B cell (primary cell): ENCODE measurements at regions not wholly inside any gene's neighbourhood (a gene's known extent, or its start where the extent isn't known, plus 50 kb on each side); places are given as distances from the start of the nearest gene placed in this dataset.

Experiments used
- ATAC-seq: fragments of 200-7000 bp; cut with Tn5 transposase; one replicate; pipeline ENCODE4 v1.10.0; 2021; ENCODE audit warnings: low read depth, mild to moderate bottlenecking, moderate number of reproducible peaks, moderate library complexity
- CTCF ChIA-PET: fragments of 350-600 bp; sonication (Branson Sonifier 250); formaldehyde crosslinking; loops from one replicate; lab custom pipeline; 2021; ENCODE audit warnings: antibody characterized with exemption, inconsistent platforms; lab: Charles Lee
- POLR2A ChIA-PET: fragments of 350-600 bp; sonication (Branson Sonifier 250); formaldehyde crosslinking; loops from one replicate; lab custom pipeline; 2021; ENCODE audit warnings: antibody characterized with exemption; lab: Charles Lee
- DNase-seq: peaks from one replicate; pipeline ENCODE4 v3.0.0; 2013
- H2AFZ ChIP-seq: 2 replicates; pipeline ENCODE4 v1.6.1; 2012; ENCODE audit warnings: mild to moderate bottlenecking, low read depth, low read length; ENCODE audit not compliant: insufficient read depth, poor library complexity, severe bottlenecking
- H3K27ac ChIP-seq, 2 donors: 1 replicate in 1 of 2; 2 replicates in 1 of 2; pipeline ENCODE4 v1.5.1; 2012 to 2013; ENCODE audit warnings: low read length in 2 of 2, mild to moderate bottlenecking in 2 of 2, moderate library complexity in 1 of 2
- H3K27me3 ChIP-seq, 4 experiments: fragments of 200-600 bp in 1 of 4; sonication (generic) in 1 of 4; replicated peaks in 1 of 4; 1 replicate in 2 of 4; 2 replicates in 2 of 4; pipeline versions ENCODE4 v1.6.1 to v1.7.0; 2013 to 2016; ENCODE audit warnings: low read length in 3 of 4, mild to moderate bottlenecking in 2 of 4, mixed read lengths in 1 of 4, moderate library complexity in 1 of 4; ENCODE audit not compliant: insufficient read depth in 4 of 4, control insufficient read depth in 3 of 4; ENCODE audit errors: control extremely low read depth in 1 of 4
- H3K36me3 ChIP-seq, 2 experiments: replicated peaks in 1 of 2; 1 replicate in 1 of 2; 2 replicates in 1 of 2; pipeline versions ENCODE4 v1.6.1 to v1.7.1; 2013; ENCODE audit warnings: low read length in 1 of 2; ENCODE audit not compliant: insufficient read depth in 2 of 2, control insufficient read depth in 1 of 2; ENCODE audit errors: control extremely low read depth in 1 of 2, extremely low read depth in 1 of 2
- H3K4me1 ChIP-seq, 2 donors: fragments of 200-600 bp in 1 of 2; sonication (generic) in 1 of 2; 1 replicate in 1 of 2; 2 replicates in 1 of 2; pipeline versions ENCODE4 v1.5.1 to v1.6.1; 2013 to 2017; ENCODE audit warnings: low read length in 2 of 2; ENCODE audit not compliant: control insufficient read depth in 2 of 2, insufficient read depth in 2 of 2
- H3K4me2 ChIP-seq: replicated peaks from 2 replicates; pipeline ENCODE3; 2012; ENCODE audit warnings: mild to moderate bottlenecking, low read depth, low read length; ENCODE audit not compliant: poor library complexity, severe bottlenecking
- H3K4me3 ChIP-seq, 5 experiments: fragments of 200-600 bp in 1 of 5; sonication (generic) in 1 of 5; 1 replicate in 3 of 5; 2 replicates in 2 of 5; pipeline versions ENCODE4 v1.5.1 to v1.7.0; 2011 to 2016; ENCODE audit warnings: low read length in 4 of 5, mild to moderate bottlenecking in 4 of 5, low read depth in 2 of 5, control low read depth in 1 of 5, moderate library complexity in 1 of 5; ENCODE audit not compliant: insufficient read depth in 1 of 5; ENCODE audit errors: control extremely low read depth in 1 of 5, extremely low read depth in 1 of 5
- H3K79me2 ChIP-seq: fragments of 200-600 bp; sonication (generic); one replicate; pipeline ENCODE4 v1.6.0; 2016; ENCODE audit warnings: low read length; ENCODE audit not compliant: control insufficient read depth, insufficient read depth
- H3K9ac ChIP-seq: fragments of 200-600 bp; sonication (generic); 2 replicates; pipeline ENCODE4 v1.6.1; 2017; ENCODE audit warnings: mild to moderate bottlenecking, low read length, moderate library complexity
- H3K9me3 ChIP-seq, 3 donors: one replicate each; pipeline versions ENCODE4 v1.6.1 to v1.7.1; 2013; ENCODE audit warnings: low read length in 2 of 3; ENCODE audit not compliant: control insufficient read depth in 2 of 3, insufficient read depth in 1 of 3; ENCODE audit errors: control extremely low read depth in 1 of 3
- H4K20me1 ChIP-seq: 2 replicates; pipeline ENCODE4 v1.6.0; 2012; ENCODE audit warnings: mild to moderate bottlenecking, low read length; ENCODE audit not compliant: insufficient read depth, control insufficient read depth, poor library complexity, severe bottlenecking
- H3K27ac Mint-ChIP-seq: one replicate; pipeline ENCODE4 v1.8.0; 2021; ENCODE audit warnings: mixed read lengths
- H3K27me3 Mint-ChIP-seq: one replicate; pipeline ENCODE4 v1.8.0; 2021; ENCODE audit warnings: mixed read lengths
- H3K4me1 Mint-ChIP-seq: one replicate; pipeline ENCODE4 v1.8.0; 2021; ENCODE audit warnings: mixed read lengths
- H3K4me3 Mint-ChIP-seq: one replicate; pipeline ENCODE4 v1.8.0; 2021; ENCODE audit warnings: mixed read lengths
- H3K9me3 Mint-ChIP-seq: one replicate; pipeline ENCODE4 v1.8.0; 2022; ENCODE audit warnings: mixed read lengths; ENCODE audit not compliant: insufficient read depth
- CTCF ChIP-seq: fragments of 200-600 bp; IDR thresholded peaks from one replicate; pipeline ENCODE4 v1.8.0; 2022; ENCODE audit warnings: antibody characterized with exemption, mild to moderate bottlenecking
- EZH2 ChIP-seq: IDR thresholded peaks from 2 replicates; pipeline ENCODE4 v1.6.1; 2012; ENCODE audit warnings: borderline replicate concordance, low read depth, mild to moderate bottlenecking, moderate library complexity, low read length; ENCODE audit not compliant: insufficient read depth, poor library complexity, severe bottlenecking
- WGBS: methylation state at CpG from one replicate; pipeline ENCODE4 v1.1.5; 2013; ENCODE audit warnings: missing lambda C conversion rate; ENCODE audit not compliant: insufficient coverage; 5-methylcytosine and 5-hydroxymethylcytosine counted together
- intact Hi-C: fragments of 100-400 bp; cut with micrococcal nuclease; formaldehyde crosslinking; loops from one replicate; pipeline ENCODE4 v1.10.0; 2022

- H3K9me3 Mint-ChIP-seq = peaks cover 14% of the 10 kb centered on the region
- H3K4me3 Mint-ChIP-seq = no peak overlapping the region
Measured at GRCh38 chr5:155239803-155240202, 226.2 kb downstream of the KIF4B start.

GRCh38 chr5:155250596-155250995, 237.0 kb downstream of the KIF4B start:
- CTCF ChIA-PET = no interaction called here
- Histone ChIP-seq H3K9me3 (no peaks in the 10 kb centered on the region), H4K20me1 (no peaks in the 10 kb centered on the region), H3K4me2 (no peak overlapping the region), H3K79me2 (no peaks in the 10 kb centered on the region), H3K36me3 (no peaks in the 10 kb centered on the region), H3K4me1 (no peaks in the 10 kb centered on the region), H3K9ac (no peak overlapping the region), H2AFZ (no peak overlapping the region), H3K4me3 (no peak overlapping the region), H3K27ac (no peak overlapping the region), H3K27me3 (no peaks in the 10 kb centered on the region)
- ATAC-seq (no peak), DNase-seq (no peak)
- intact Hi-C loops = no loop called here
- H3K4me1 Mint-ChIP-seq = no peaks in the 10 kb centered on the region
- no peaks in the 10 kb centered on the region for H3K9me3 Mint-ChIP-seq
- 36% methylated on average over 2 of the region's 5 CpGs for WGBS
- POLR2A ChIA-PET = no interaction called here
- H3K4me3 Mint-ChIP-seq = no peak overlapping the region
- no peak for TF ChIP-seq EZH2
- no peak for TF ChIP-seq CTCF
- H3K27me3 Mint-ChIP-seq = peaks cover 3% of the 10 kb centered on the region
- no peak overlapping the region for H3K27ac Mint-ChIP-seq

More at GRCh38 chr5:155239803-155240202, 226.2 kb downstream of the KIF4B start:
- ATAC-seq = no peak
- peaks cover 0 to 3% (median 0%) of the 10 kb centered on the region in 3 donors for H3K9me3 ChIP-seq
- no peak for DNase-seq
- Mint-ChIP-seq H3K27me3 (no peaks in the 10 kb centered on the region), H3K27ac (no peak overlapping the region), H3K4me1 (no peaks in the 10 kb centered on the region)
- H3K4me3 ChIP-seq = no peak overlapping the region
- no peak overlapping the region for H3K9ac ChIP-seq
- H3K79me2 ChIP-seq = no peaks in the 10 kb centered on the region
- no peaks in the 10 kb centered on the region for H3K27me3 ChIP-seq
- no peaks in the 10 kb centered on the region for H4K20me1 ChIP-seq
- no peaks in the 10 kb centered on the region for H3K4me1 ChIP-seq
- no peak for TF ChIP-seq EZH2
- no peak for TF ChIP-seq CTCF
- no peak overlapping the region for H3K4me2 ChIP-seq
- no peak overlapping the region for H3K27ac ChIP-seq
- POLR2A ChIA-PET = no interaction called here
- no peak overlapping the region for H2AFZ ChIP-seq
- CTCF ChIA-PET = no interaction called here
- H3K36me3 ChIP-seq = no peaks in the 10 kb centered on the region
- intact Hi-C loops = no loop called here
- WGBS = 91% methylated on average over 1 of the region's 2 CpGs
